HEK293 (cell line): ENCODE measurements at regions not wholly inside any gene's neighbourhood (a gene's known extent, or its start where the extent isn't known, plus 50 kb on each side); places are given as distances from the start of the nearest gene placed in this dataset.
A peak's percentile ranks its signal among the peaks of the same experiment; 100 is the strongest.

ENCODE experiments used
- CTCF ChIA-PET: fragments of 350-600 bp; formaldehyde crosslinking; extraction: SDS; loops from one replicate; lab custom pipeline; 2021; ENCODE audit warnings: antibody characterized with exemption; lab: Yijun Ruan, JAX
- POLR2A ChIA-PET: fragments of 300-600 bp; formaldehyde crosslinking; extraction: SDS; loops from one replicate; lab custom pipeline; 2020; ENCODE audit warnings: antibody characterized with exemption, inconsistent platforms; lab: Yijun Ruan, JAX
- H3K27ac ChIP-seq: fragments of 200-500 bp; sonication (Bioruptor generic); 2 replicates; pipeline ENCODE4 v1.5.1; 2014; ENCODE audit warnings: low read depth, low read length, control low read depth, inconsistent platforms; ENCODE audit errors: extremely low read depth
- H3K36me3 ChIP-seq, 2 experiments: fragments of 200-500 bp in 1 of 2; sonication (Bioruptor generic) in 1 of 2; 1 replicate in 1 of 2; 2 replicates in 1 of 2; pipeline ENCODE4 v1.5.1; 2014 to 2017; ENCODE audit warnings: inconsistent platforms in 2 of 2, low read length in 2 of 2; ENCODE audit not compliant: control insufficient read depth in 2 of 2, insufficient read depth in 1 of 2
- H3K4me1 ChIP-seq: fragments of 200-500 bp; sonication (Bioruptor generic); 2 replicates; pipeline ENCODE4 v1.5.1; 2014; ENCODE audit warnings: mild to moderate bottlenecking, low read length, inconsistent platforms; ENCODE audit not compliant: control insufficient read depth, insufficient read depth
- H3K4me3 ChIP-seq: 2 replicates; pipeline ENCODE4 v1.5.1; 2011; ENCODE audit warnings: low read depth, mild to moderate bottlenecking, control low read depth, low read length, moderate library complexity
- H3K9me3 ChIP-seq: fragments of 200-500 bp; sonication (Bioruptor generic); 2 replicates; pipeline ENCODE4 v1.5.1; 2014; ENCODE audit warnings: low read depth, low read length, inconsistent platforms; ENCODE audit not compliant: control insufficient read depth, insufficient read depth
- BCL11B ChIP-seq: fragments of 450-650 bp; formaldehyde crosslinking; IDR thresholded peaks from 2 replicates; pipeline ENCODE4 v1.5.1; 2016; ENCODE audit warnings: low read depth, missing biosample characterization, missing genetic modification characterization
- GLI4 ChIP-seq: fragments of 450-650 bp; formaldehyde crosslinking; IDR thresholded peaks from 2 replicates; pipeline ENCODE4 v1.5.1; 2016; ENCODE audit warnings: missing biosample characterization, missing genetic modification characterization
- MEIS1 ChIP-seq: sonication (generic); formaldehyde crosslinking; IDR thresholded peaks from 2 replicates; pipeline ENCODE4 v1.8.1; 2022; ENCODE audit warnings: missing genetic modification reagents, mild to moderate bottlenecking, borderline replicate concordance
- OVOL3 ChIP-seq: fragments of 450-650 bp; formaldehyde crosslinking; IDR thresholded peaks from 2 replicates; pipeline ENCODE4 v1.5.1; 2016; ENCODE audit warnings: missing biosample characterization, missing genetic modification characterization
- ZNF133 ChIP-seq: fragments of 450-650 bp; formaldehyde crosslinking; IDR thresholded peaks from 2 replicates; pipeline ENCODE4 v1.5.1; 2016; ENCODE audit warnings: missing biosample characterization, missing genetic modification characterization
- ZNF138 ChIP-seq: fragments of 450-650 bp; formaldehyde crosslinking; IDR thresholded peaks from 2 replicates; pipeline ENCODE4 v1.5.1; 2016; ENCODE audit warnings: missing biosample characterization, missing genetic modification characterization, borderline replicate concordance
- ZNF335 ChIP-seq: fragments of 450-650 bp; formaldehyde crosslinking; conservative IDR thresholded peaks from 2 replicates; pipeline ENCODE4 v1.5.1; 2016; ENCODE audit warnings: missing biosample characterization, missing genetic modification characterization
- ZNF37A ChIP-seq: fragments of 450-650 bp; IDR thresholded peaks from 2 replicates; pipeline ENCODE4 v1.5.1; 2018; ENCODE audit warnings: missing biosample characterization, missing genetic modification characterization
- ZNF426 ChIP-seq: fragments of 450-650 bp; formaldehyde crosslinking; IDR thresholded peaks from 2 replicates; pipeline ENCODE4 v1.5.1; 2017; ENCODE audit warnings: missing biosample characterization, missing genetic modification characterization, mild to moderate bottlenecking, inconsistent platforms, moderate library complexity
- ZNF48 ChIP-seq: fragments of 450-650 bp; formaldehyde crosslinking; IDR thresholded peaks from 2 replicates; pipeline ENCODE4 v1.5.1; 2016; ENCODE audit warnings: missing biosample characterization, missing genetic modification characterization
- ZNF544 ChIP-seq: fragments of 450-650 bp; formaldehyde crosslinking; IDR thresholded peaks from 2 replicates; pipeline ENCODE4 v1.5.0; 2017; ENCODE audit warnings: missing biosample characterization, missing genetic modification characterization
- ZNF707 ChIP-seq: fragments of 450-650 bp; formaldehyde crosslinking; IDR thresholded peaks from 2 replicates; pipeline ENCODE4 v1.5.1; 2016; ENCODE audit warnings: missing biosample characterization, missing genetic modification characterization
- ZNF777 ChIP-seq: fragments of 450-650 bp; formaldehyde crosslinking; IDR thresholded peaks from 2 replicates; pipeline ENCODE4 v1.5.1; 2017; ENCODE audit warnings: missing biosample characterization, missing genetic modification characterization, borderline replicate concordance
- TF ChIP-seq, protein P1 (sequence below): fragments of 450-650 bp; formaldehyde crosslinking; IDR thresholded peaks from 2 replicates; pipeline ENCODE4 v1.5.1; 2016; ENCODE audit warnings: missing biosample characterization, missing genetic modification characterization, low read depth
- TF ChIP-seq, protein P2 (sequence below): sonication (generic); formaldehyde crosslinking; IDR thresholded peaks from 2 replicates; pipeline ENCODE4 v1.8.1; 2022; ENCODE audit warnings: mild to moderate bottlenecking, moderate library complexity, missing genetic modification reagents
- TF ChIP-seq, protein P3 (sequence below): fragments of 450-650 bp; formaldehyde crosslinking; IDR thresholded peaks from 2 replicates; pipeline ENCODE4 v1.5.1; 2016; ENCODE audit warnings: missing biosample characterization, missing genetic modification characterization, low read depth
- TF ChIP-seq, protein P4 (sequence below): fragments of 450-650 bp; IDR thresholded peaks from 2 replicates; pipeline ENCODE4 v1.5.1; 2018; ENCODE audit warnings: missing biosample characterization, missing genetic modification characterization
- TF ChIP-seq, protein P5 (sequence below): fragments of 450-650 bp; formaldehyde crosslinking; IDR thresholded peaks from 2 replicates; pipeline ENCODE4 v1.5.1; 2016; ENCODE audit warnings: missing biosample characterization, missing genetic modification characterization
- TF ChIP-seq, protein P6 (sequence below): fragments of 450-650 bp; formaldehyde crosslinking; IDR thresholded peaks from 2 replicates; pipeline ENCODE4 v1.5.1; 2016; ENCODE audit warnings: missing biosample characterization, missing genetic modification characterization
- TF ChIP-seq, protein P7 (sequence below): fragments of 450-650 bp; formaldehyde crosslinking; IDR thresholded peaks from 2 replicates; pipeline ENCODE4 v1.5.1; 2016; ENCODE audit warnings: missing biosample characterization, missing genetic modification characterization

DNA sequence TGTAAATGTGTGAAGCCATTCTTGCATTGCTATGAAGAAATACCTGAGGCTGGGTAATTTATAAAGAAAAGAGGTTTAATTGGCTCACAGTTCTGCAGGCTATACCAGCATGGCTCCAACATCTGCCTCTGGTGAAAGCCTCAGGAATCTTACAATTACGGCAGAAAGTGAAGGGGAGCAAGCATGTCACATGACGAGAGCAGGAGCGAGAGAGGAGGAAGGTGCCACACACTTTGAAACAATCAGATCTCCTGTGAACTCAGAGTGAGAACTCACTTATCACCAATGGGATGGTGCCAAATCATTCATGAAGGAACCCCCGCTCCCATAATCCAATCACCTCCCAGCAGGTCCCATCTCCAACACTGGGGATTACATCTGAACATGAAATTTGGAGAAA lies 213.6 kb upstream of the TSC22D2 start:
- H3K27ac ChIP-seq = no peak overlapping the region
- ChIA-PET POLR2A (no interaction called here), CTCF (no interaction called here)
- H3K4me3 ChIP-seq = no peak overlapping the region
- no peaks in the 10 kb centered on the region for H3K4me1 ChIP-seq
- H3K9me3 ChIP-seq = no peaks in the 10 kb centered on the region
- no peak for TF ChIP-seq ZNF133 (tag by site-specific recombination)
- no peak for TF ChIP-seq ZNF777 (tag by site-specific recombination)
- TF ChIP-seq ZNF707 (tag by site-specific recombination) = no peak
- no peak for TF ChIP-seq BCL11B (tag by site-specific recombination)
- TF ChIP-seq ZNF138 (tag by site-specific recombination) = no peak
- TF ChIP-seq GLI4 = no peak
- no peak for TF ChIP-seq ZNF426 (tag by site-specific recombination)
- TF ChIP-seq, protein P1, sequence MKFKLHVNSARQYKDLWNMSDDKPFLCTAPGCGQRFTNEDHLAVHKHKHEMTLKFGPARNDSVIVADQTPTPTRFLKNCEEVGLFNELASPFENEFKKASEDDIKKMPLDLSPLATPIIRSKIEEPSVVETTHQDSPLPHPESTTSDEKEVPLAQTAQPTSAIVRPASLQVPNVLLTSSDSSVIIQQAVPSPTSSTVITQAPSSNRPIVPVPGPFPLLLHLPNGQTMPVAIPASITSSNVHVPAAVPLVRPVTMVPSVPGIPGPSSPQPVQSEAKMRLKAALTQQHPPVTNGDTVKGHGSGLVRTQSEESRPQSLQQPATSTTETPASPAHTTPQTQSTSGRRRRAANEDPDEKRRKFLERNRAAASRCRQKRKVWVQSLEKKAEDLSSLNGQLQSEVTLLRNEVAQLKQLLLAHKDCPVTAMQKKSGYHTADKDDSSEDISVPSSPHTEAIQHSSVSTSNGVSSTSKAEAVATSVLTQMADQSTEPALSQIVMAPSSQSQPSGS (tag by site-specific recombination) = no peak
- no peak for TF ChIP-seq ZNF37A (tag by site-specific recombination)
- TF ChIP-seq, protein P2, sequence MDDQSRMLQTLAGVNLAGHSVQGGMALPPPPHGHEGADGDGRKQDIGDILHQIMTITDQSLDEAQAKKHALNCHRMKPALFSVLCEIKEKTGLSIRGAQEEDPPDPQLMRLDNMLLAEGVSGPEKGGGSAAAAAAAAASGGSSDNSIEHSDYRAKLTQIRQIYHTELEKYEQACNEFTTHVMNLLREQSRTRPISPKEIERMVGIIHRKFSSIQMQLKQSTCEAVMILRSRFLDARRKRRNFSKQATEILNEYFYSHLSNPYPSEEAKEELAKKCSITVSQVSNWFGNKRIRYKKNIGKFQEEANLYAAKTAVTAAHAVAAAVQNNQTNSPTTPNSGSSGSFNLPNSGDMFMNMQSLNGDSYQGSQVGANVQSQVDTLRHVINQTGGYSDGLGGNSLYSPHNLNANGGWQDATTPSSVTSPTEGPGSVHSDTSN (CRISPR knock-in tag) = no peak
- TF ChIP-seq MEIS1 (CRISPR knock-in tag) = no peak
- TF ChIP-seq ZNF544 (tag by site-specific recombination) = no peak
- TF ChIP-seq OVOL3 (tag by site-specific recombination) = no peak
- TF ChIP-seq, protein P3, sequence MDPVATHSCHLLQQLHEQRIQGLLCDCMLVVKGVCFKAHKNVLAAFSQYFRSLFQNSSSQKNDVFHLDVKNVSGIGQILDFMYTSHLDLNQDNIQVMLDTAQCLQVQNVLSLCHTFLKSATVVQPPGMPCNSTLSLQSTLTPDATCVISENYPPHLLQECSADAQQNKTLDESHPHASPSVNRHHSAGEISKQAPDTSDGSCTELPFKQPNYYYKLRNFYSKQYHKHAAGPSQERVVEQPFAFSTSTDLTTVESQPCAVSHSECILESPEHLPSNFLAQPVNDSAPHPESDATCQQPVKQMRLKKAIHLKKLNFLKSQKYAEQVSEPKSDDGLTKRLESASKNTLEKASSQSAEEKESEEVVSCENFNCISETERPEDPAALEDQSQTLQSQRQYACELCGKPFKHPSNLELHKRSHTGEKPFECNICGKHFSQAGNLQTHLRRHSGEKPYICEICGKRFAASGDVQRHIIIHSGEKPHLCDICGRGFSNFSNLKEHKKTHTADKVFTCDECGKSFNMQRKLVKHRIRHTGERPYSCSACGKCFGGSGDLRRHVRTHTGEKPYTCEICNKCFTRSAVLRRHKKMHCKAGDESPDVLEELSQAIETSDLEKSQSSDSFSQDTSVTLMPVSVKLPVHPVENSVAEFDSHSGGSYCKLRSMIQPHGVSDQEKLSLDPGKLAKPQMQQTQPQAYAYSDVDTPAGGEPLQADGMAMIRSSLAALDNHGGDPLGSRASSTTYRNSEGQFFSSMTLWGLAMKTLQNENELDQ = no peak
- TF ChIP-seq, protein P4, sequence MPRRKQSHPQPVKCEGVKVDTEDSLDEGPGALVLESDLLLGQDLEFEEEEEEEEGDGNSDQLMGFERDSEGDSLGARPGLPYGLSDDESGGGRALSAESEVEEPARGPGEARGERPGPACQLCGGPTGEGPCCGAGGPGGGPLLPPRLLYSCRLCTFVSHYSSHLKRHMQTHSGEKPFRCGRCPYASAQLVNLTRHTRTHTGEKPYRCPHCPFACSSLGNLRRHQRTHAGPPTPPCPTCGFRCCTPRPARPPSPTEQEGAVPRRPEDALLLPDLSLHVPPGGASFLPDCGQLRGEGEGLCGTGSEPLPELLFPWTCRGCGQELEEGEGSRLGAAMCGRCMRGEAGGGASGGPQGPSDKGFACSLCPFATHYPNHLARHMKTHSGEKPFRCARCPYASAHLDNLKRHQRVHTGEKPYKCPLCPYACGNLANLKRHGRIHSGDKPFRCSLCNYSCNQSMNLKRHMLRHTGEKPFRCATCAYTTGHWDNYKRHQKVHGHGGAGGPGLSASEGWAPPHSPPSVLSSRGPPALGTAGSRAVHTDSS = no peak
- TF ChIP-seq ZNF48 (tag by site-specific recombination) = no peak
- no peaks in the 10 kb centered on the region for H3K36me3 ChIP-seq

DNA sequence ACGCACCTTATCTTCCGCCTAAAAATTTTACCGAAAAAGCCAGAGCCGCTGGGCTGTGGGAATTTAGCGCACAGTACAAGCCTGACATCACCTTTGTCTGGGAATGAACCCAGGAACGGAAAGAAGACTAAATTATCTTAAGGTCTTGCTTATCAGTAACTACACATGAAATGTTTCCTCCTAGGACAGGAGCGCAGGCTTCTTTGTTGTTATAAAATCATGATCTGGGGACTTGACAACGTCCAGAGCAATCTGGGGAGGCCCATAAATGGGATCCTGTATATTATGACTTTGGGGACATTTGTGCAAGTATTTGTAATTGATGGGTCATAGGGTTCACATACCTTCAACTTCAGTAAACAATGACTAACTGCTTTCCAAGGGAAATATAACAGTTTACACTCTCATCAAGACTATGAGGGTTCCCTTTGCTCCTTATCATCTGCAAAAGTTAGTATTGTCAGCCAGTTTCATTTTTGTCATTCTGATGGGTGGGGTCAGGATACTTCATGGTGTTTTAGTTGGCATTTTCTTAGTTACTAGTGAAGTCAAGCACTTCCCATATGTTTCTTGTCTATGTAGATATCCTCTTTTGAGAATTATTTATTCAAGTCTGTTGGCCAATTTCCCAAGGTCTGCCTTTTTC lies 213.9 kb upstream of the PFN2 start:
- POLR2A ChIA-PET = interaction anchor here (0.6 kb wide), 1 partner anchor 214 kb away, joined by 3 read pairs; no protein-coding TSS in a partner anchor
- TF ChIP-seq, protein P5, sequence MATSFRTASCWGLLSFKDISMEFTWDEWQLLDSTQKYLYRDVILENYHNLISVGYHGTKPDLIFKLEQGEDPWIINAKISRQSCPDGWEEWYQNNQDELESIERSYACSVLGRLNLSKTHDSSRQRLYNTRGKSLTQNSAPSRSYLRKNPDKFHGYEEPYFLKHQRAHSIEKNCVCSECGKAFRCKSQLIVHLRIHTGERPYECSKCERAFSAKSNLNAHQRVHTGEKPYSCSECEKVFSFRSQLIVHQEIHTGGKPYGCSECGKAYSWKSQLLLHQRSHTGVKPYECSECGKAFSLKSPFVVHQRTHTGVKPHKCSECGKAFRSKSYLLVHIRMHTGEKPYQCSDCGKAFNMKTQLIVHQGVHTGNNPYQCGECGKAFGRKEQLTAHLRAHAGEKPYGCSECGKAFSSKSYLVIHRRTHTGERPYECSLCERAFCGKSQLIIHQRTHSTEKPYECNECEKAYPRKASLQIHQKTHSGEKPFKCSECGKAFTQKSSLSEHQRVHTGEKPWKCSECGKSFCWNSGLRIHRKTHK = no peak
- TF ChIP-seq BCL11B (tag by site-specific recombination) = no peak
- TF ChIP-seq ZNF335 = peak; percentile 66; the same call in 1 of the 2 replicates
- TF ChIP-seq, protein P6, sequence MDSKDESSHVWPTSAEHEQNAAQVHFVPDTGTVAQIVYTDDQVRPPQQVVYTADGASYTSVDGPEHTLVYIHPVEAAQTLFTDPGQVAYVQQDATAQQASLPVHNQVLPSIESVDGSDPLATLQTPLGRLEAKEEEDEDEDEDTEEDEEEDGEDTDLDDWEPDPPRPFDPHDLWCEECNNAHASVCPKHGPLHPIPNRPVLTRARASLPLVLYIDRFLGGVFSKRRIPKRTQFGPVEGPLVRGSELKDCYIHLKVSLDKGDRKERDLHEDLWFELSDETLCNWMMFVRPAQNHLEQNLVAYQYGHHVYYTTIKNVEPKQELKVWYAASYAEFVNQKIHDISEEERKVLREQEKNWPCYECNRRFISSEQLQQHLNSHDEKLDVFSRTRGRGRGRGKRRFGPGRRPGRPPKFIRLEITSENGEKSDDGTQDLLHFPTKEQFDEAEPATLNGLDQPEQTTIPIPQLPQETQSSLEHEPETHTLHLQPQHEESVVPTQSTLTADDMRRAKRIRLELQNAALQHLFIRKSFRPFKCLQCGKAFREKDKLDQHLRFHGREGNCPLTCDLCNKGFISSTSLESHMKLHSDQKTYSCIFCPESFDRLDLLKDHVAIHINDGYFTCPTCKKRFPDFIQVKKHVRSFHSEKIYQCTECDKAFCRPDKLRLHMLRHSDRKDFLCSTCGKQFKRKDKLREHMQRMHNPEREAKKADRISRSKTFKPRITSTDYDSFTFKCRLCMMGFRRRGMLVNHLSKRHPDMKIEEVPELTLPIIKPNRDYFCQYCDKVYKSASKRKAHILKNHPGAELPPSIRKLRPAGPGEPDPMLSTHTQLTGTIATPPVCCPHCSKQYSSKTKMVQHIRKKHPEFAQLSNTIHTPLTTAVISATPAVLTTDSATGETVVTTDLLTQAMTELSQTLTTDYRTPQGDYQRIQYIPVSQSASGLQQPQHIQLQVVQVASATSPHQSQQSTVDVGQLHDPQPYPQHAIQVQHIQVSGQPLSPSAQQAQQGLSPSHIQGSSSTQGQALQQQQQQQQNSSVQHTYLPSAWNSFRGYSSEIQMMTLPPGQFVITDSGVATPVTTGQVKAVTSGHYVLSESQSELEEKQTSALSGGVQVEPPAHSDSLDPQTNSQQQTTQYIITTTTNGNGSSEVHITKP (tag by site-specific recombination) = peak; percentile 80
- TF ChIP-seq, protein P7, sequence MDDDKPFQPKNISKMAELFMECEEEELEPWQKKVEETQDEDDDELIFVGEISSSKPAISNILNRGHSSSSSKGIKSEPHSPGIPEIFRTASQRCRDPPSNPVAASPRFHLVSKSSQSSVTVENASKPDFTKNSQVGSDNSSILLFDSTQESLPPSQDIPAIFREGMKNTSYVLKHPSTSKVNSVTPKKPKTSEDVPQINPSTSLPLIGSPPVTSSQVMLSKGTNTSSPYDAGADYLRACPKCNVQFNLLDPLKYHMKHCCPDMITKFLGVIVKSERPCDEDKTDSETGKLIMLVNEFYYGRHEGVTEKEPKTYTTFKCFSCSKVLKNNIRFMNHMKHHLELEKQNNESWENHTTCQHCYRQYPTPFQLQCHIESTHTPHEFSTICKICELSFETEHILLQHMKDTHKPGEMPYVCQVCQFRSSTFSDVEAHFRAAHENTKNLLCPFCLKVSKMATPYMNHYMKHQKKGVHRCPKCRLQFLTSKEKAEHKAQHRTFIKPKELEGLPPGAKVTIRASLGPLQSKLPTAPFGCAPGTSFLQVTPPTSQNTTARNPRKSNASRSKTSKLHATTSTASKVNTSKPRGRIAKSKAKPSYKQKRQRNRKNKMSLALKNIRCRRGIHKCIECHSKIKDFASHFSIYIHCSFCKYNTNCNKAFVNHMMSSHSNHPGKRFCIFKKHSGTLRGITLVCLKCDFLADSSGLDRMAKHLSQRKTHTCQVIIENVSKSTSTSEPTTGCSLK = no peak

More for the DNA sequence above, 213.9 kb upstream of the PFN2 start:
- H3K4me3 ChIP-seq = peak overlapping the region; percentile 23
- H3K9me3 ChIP-seq = no peaks in the 10 kb centered on the region
- no peak overlapping the region for H3K27ac ChIP-seq
- CTCF ChIA-PET = interaction anchor here (0.5 to 2.8 kb wide), 26 partner anchors 8 to 515 kb away, joined by 3 to 31 read pairs (median 3); partner anchors contain the start of gene PFN2
- H3K4me1 ChIP-seq = no peaks in the 10 kb centered on the region
- H3K36me3 ChIP-seq = no peaks in the 10 kb centered on the region
